GM23338 (cell line): ENCODE measurements at regions not wholly inside any gene's neighbourhood (a gene's known extent, or its start where the extent isn't known, plus 50 kb on each side); places are given as distances from the start of the nearest gene placed in this dataset.

Experiments
- ATAC-seq: fragments of 200-7000 bp; cut with Tn5 transposase; 3 replicates; pipeline ENCODE4 v1.9.1; 2020
- DNase-seq: peaks from one replicate; pipeline ENCODE4 v3.0.0-alpha.2; 2015; ENCODE audit warnings: low spot score
- H2AFZ ChIP-seq: fragments of 200-600 bp; sonication (generic); 2 replicates; pipeline ENCODE4 v1.8.0; 2016; ENCODE audit warnings: antibody characterized with exemption, mild to moderate bottlenecking, moderate library complexity
- H3F3A ChIP-seq: fragments of 200-600 bp; sonication (generic); replicated peaks from 2 replicates; pipeline ENCODE4 v1.8.0; 2017; ENCODE audit warnings: antibody characterized with exemption, mixed run types, low read depth
- H3K27ac ChIP-seq: fragments of 200-600 bp; sonication (generic); 2 replicates; pipeline ENCODE4 v1.6.1; 2016; ENCODE audit warnings: low read depth
- H3K27me3 ChIP-seq: fragments of 200-600 bp; sonication (generic); 2 replicates; pipeline ENCODE4 v1.8.0; 2016; ENCODE audit warnings: mild to moderate bottlenecking, mixed run types, moderate library complexity; ENCODE audit not compliant: insufficient read depth
- H3K36me3 ChIP-seq: fragments of 200-600 bp; sonication (generic); 2 replicates; pipeline ENCODE4 v1.8.0; 2016; ENCODE audit warnings: mild to moderate bottlenecking; ENCODE audit not compliant: insufficient read depth
- H3K4me1 ChIP-seq: fragments of 200-600 bp; sonication (generic); 2 replicates; pipeline ENCODE4 v1.8.0; 2016; ENCODE audit warnings: mild to moderate bottlenecking, moderate library complexity; ENCODE audit not compliant: insufficient read depth
- H3K4me2 ChIP-seq: fragments of 200-600 bp; sonication (generic); 2 replicates; pipeline ENCODE4 v1.7.1; 2017; ENCODE audit warnings: mixed run types
- H3K4me3 ChIP-seq: fragments of 200-600 bp; sonication (generic); 2 replicates; pipeline ENCODE4 v1.6.1; 2016; ENCODE audit warnings: mixed run types
- H3K79me2 ChIP-seq: fragments of 200-600 bp; sonication (generic); replicated peaks from 2 replicates; pipeline ENCODE4 v1.8.0; 2017; ENCODE audit warnings: mild to moderate bottlenecking; ENCODE audit not compliant: insufficient read depth
- H3K9me2 ChIP-seq: fragments of 200-600 bp; sonication (generic); 2 replicates; pipeline ENCODE4 v1.8.0; 2017; ENCODE audit not compliant: insufficient read depth
- H4K20me1 ChIP-seq: fragments of 200-600 bp; sonication (generic); replicated peaks from 2 replicates; pipeline ENCODE4 v1.8.0; 2017; ENCODE audit warnings: mild to moderate bottlenecking; ENCODE audit not compliant: insufficient read depth
- H3K27ac Mint-ChIP-seq: 2 replicates; pipeline ENCODE4 v1.8.0; 2020; ENCODE audit warnings: inconsistent platforms, mild to moderate bottlenecking, moderate library complexity, mixed read lengths
- H3K27me3 Mint-ChIP-seq: 3 replicates; pipeline ENCODE4 v1.8.0; 2022; ENCODE audit warnings: low read depth, mild to moderate bottlenecking, moderate library complexity, mixed read lengths, inconsistent platforms; ENCODE audit not compliant: insufficient read depth, poor library complexity
- H3K36me3 Mint-ChIP-seq: 3 replicates; pipeline ENCODE4 v1.8.0; 2021; ENCODE audit warnings: low read depth, mild to moderate bottlenecking, inconsistent platforms, moderate library complexity, mixed read lengths
- H3K4me1 Mint-ChIP-seq: 3 replicates; pipeline ENCODE4 v1.8.0; 2020; ENCODE audit warnings: mild to moderate bottlenecking, inconsistent platforms, mixed read lengths
- H3K4me3 Mint-ChIP-seq: 3 replicates; pipeline ENCODE4 v1.8.0; 2021; ENCODE audit warnings: moderate library complexity, mild to moderate bottlenecking, inconsistent platforms, mixed read lengths
- H3K9me3 Mint-ChIP-seq: 3 replicates; pipeline ENCODE4 v1.8.0; 2020; ENCODE audit warnings: moderate library complexity, mild to moderate bottlenecking, inconsistent platforms, mixed read lengths
- CREB1 ChIP-seq: fragments of 250-450 bp; sonication (Bioruptor Pico); IDR thresholded peaks from 2 replicates; pipeline ENCODE4 v1.5.0; 2020; ENCODE audit warnings: low read depth, mild to moderate bottlenecking, moderate library complexity
- EZH2 ChIP-seq: fragments of 200-600 bp; sonication (generic); IDR thresholded peaks from one replicate; pipeline ENCODE4 v1.8.0; 2017; ENCODE audit warnings: antibody characterized with exemption, mild to moderate bottlenecking, low read depth; ENCODE audit not compliant: unreplicated experiment
- EZH2phosphoT487 ChIP-seq: fragments of 200-600 bp; sonication (generic); IDR thresholded peaks from one replicate; pipeline ENCODE4 v1.8.1; 2018; ENCODE audit warnings: antibody characterized with exemption; ENCODE audit not compliant: unreplicated experiment
- NANOG ChIP-seq: IDR thresholded peaks from 2 replicates; pipeline ENCODE4 v1.6.1; 2016; ENCODE audit warnings: antibody characterized with exemption, borderline replicate concordance
- POLR2AphosphoS5 ChIP-seq: IDR thresholded peaks from 2 replicates; pipeline ENCODE4 v1.6.1; 2016; ENCODE audit warnings: antibody characterized with exemption, low read depth
- STAT1 ChIP-seq: IDR thresholded peaks from one replicate; pipeline ENCODE4 v1.6.1; 2016; ENCODE audit warnings: antibody characterized with exemption; ENCODE audit not compliant: unreplicated experiment
- ZNF331 ChIP-seq: fragments of 250-450 bp; sonication (Bioruptor Pico); IDR thresholded peaks from 2 replicates; pipeline ENCODE4 v1.5.0; 2020; ENCODE audit warnings: low read depth, mild to moderate bottlenecking, moderate library complexity
- TF ChIP-seq, protein P1 (sequence below): IDR thresholded peaks from 2 replicates; pipeline ENCODE4 v1.6.1; 2016; ENCODE audit warnings: antibody characterized with exemption
- TF ChIP-seq, protein P2 (sequence below): fragments of 250-450 bp; sonication (Bioruptor Pico); IDR thresholded peaks from 2 replicates; pipeline ENCODE4 v1.5.0; 2020; ENCODE audit warnings: mild to moderate bottlenecking, moderate library complexity
- TF ChIP-seq, protein P3 (sequence below), 2 experiments: fragments of 200-600 bp in 1 of 2; sonication (generic) in 1 of 2; conservative IDR thresholded peaks; 2 replicates each; pipeline versions ENCODE4 v1.5.1 to v1.6.1; 2016 to 2017; ENCODE audit warnings: antibody characterized with exemption in 2 of 2, low read depth in 2 of 2, mild to moderate bottlenecking in 2 of 2, moderate library complexity in 1 of 2

DNA sequence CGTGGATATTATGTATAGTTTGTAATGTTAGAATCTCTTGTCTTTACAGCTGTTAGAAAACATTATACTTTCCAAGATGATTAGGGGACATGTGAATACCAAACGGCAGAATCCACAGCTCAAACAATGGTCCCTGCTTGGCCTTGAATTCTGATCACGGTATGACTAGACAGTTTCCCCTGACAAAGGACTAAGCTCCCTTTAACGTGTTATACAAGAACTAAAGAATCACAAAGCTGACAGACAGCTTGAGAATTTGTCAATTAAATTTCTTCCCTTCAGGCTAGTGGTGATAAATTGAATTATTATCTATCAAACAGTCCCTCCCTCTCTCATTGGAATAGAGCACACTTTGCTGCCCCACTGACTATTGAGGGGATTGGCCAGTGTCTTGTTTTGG lies 359.2 kb upstream of the ID2 start:
- ATAC-seq (no peak), DNase-seq (no peak)
- Mint-ChIP-seq H3K36me3 (no peaks in the 10 kb centered on the region), H3K27ac (peak overlapping the region; percentile 32; the same call in 1 of the 2 replicates), H3K9me3 (no peaks in the 10 kb centered on the region), H3K27me3 (peaks cover 1% of the 10 kb centered on the region), H3K4me1 (peaks cover 20% of the 10 kb centered on the region), H3K4me3 (no peak overlapping the region)
- Histone ChIP-seq H3K4me3 (no peak overlapping the region), H3K4me2 (no peak overlapping the region), H3K27ac (no peak overlapping the region), H3K27me3 (no peaks in the 10 kb centered on the region), H3F3A (no peaks in the 10 kb centered on the region), H3K9me2 (peaks cover 22% of the 10 kb centered on the region; the same call in 1 of the 2 replicates), H3K79me2 (no peaks in the 10 kb centered on the region), H4K20me1 (no peaks in the 10 kb centered on the region), H3K4me1 (peaks cover 20% of the 10 kb centered on the region), H2AFZ (peak overlapping the region; percentile 9; the same call in 1 of the 2 replicates), H3K36me3 (no peaks in the 10 kb centered on the region)
- TF ChIP-seq, protein P1, sequence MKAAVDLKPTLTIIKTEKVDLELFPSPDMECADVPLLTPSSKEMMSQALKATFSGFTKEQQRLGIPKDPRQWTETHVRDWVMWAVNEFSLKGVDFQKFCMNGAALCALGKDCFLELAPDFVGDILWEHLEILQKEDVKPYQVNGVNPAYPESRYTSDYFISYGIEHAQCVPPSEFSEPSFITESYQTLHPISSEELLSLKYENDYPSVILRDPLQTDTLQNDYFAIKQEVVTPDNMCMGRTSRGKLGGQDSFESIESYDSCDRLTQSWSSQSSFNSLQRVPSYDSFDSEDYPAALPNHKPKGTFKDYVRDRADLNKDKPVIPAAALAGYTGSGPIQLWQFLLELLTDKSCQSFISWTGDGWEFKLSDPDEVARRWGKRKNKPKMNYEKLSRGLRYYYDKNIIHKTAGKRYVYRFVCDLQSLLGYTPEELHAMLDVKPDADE, result no peak
- TF ChIP-seq, protein P2, sequence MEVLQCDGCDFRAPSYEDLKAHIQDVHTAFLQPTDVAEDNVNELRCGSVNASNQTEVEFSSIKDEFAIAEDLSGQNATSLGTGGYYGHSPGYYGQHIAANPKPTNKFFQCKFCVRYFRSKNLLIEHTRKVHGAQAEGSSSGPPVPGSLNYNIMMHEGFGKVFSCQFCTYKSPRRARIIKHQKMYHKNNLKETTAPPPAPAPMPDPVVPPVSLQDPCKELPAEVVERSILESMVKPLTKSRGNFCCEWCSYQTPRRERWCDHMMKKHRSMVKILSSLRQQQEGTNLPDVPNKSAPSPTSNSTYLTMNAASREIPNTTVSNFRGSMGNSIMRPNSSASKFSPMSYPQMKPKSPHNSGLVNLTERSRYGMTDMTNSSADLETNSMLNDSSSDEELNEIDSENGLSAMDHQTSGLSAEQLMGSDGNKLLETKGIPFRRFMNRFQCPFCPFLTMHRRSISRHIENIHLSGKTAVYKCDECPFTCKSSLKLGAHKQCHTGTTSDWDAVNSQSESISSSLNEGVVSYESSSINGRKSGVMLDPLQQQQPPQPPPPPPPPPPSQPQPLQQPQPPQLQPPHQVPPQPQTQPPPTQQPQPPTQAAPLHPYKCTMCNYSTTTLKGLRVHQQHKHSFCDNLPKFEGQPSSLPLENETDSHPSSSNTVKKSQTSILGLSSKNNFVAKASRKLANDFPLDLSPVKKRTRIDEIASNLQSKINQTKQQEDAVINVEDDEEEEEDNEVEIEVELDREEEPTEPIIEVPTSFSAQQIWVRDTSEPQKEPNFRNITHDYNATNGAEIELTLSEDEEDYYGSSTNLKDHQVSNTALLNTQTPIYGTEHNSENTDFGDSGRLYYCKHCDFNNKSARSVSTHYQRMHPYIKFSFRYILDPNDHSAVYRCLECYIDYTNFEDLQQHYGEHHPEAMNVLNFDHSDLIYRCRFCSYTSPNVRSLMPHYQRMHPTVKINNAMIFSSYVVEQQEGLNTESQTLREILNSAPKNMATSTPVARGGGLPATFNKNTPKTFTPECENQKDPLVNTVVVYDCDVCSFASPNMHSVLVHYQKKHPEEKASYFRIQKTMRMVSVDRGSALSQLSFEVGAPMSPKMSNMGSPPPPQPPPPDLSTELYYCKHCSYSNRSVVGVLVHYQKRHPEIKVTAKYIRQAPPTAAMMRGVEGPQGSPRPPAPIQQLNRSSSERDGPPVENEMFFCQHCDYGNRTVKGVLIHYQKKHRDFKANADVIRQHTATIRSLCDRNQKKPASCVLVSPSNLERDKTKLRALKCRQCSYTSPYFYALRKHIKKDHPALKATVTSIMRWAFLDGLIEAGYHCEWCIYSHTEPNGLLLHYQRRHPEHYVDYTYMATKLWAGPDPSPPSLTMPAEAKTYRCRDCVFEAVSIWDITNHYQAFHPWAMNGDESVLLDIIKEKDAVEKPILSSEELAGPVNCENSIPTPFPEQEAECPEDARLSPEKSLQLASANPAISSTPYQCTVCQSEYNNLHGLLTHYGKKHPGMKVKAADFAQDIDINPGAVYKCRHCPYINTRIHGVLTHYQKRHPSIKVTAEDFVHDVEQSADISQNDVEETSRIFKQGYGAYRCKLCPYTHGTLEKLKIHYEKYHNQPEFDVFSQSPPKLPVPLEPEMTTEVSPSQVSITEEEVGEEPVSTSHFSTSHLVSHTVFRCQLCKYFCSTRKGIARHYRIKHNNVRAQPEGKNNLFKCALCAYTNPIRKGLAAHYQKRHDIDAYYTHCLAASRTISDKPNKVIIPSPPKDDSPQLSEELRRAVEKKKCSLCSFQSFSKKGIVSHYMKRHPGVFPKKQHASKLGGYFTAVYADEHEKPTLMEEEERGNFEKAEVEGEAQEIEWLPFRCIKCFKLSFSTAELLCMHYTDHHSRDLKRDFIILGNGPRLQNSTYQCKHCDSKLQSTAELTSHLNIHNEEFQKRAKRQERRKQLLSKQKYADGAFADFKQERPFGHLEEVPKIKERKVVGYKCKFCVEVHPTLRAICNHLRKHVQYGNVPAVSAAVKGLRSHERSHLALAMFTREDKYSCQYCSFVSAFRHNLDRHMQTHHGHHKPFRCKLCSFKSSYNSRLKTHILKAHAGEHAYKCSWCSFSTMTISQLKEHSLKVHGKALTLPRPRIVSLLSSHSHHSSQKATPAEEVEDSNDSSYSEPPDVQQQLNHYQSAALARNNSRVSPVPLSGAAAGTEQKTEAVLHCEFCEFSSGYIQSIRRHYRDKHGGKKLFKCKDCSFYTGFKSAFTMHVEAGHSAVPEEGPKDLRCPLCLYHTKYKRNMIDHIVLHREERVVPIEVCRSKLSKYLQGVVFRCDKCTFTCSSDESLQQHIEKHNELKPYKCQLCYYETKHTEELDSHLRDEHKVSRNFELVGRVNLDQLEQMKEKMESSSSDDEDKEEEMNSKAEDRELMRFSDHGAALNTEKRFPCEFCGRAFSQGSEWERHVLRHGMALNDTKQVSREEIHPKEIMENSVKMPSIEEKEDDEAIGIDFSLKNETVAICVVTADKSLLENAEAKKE (CRISPR knock-in tag), result no peak

DNA sequence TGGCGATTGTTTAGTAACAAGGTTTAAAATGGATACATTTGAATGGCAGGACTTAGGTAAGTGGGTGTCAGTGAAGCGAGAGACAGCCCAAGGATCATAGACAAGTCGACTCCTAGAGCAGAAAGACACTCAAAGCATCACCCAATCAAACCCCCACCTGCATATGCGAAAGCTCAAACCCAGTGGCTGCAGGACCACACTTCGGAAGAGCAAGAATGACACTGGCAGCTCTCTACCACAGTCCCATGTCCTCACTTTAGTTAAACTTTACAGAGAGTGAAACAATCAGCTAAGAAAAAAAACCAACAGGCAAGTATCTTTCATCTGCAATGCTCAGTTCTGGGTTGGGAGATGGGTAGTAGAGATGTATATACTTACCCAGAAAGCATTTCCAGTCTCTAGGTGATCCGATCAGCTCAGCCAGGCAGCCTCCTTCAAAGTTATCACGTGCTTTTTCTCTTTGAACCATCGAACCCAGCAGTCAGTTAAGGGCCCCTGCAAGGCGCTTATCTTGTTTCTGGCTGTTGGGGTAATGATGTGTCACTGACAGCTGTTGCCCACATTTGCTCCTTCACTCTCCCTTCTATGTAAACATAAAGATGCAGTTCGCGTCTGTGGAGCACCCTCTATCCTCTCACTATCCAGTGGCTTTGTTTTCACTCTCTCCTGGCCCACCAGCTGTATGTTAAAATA lies 357.5 kb upstream of the ID2 start:
- no peaks in the 10 kb centered on the region for H3K9me3 Mint-ChIP-seq
- Histone ChIP-seq H3K4me2 (no peak overlapping the region), H3K4me1 (peaks cover 10% of the 10 kb centered on the region; the same call in 1 of the 2 replicates), H3K27me3 (no peaks in the 10 kb centered on the region), H3K79me2 (no peaks in the 10 kb centered on the region), H3K4me3 (no peak overlapping the region), H3F3A (no peaks in the 10 kb centered on the region), H3K36me3 (no peaks in the 10 kb centered on the region), H2AFZ (peak overlapping the region; percentile 35; the same call in 1 of the 2 replicates), H3K27ac (no peak overlapping the region), H4K20me1 (no peaks in the 10 kb centered on the region), H3K9me2 (peaks cover 19% of the 10 kb centered on the region; the same call in 1 of the 2 replicates)
- ATAC-seq (peak; percentile 25; the same call in 1 of the 3 replicates), DNase-seq (no peak)
- no peaks in the 10 kb centered on the region for H3K36me3 Mint-ChIP-seq
- no peak overlapping the region for H3K27ac Mint-ChIP-seq
- peaks cover 1% of the 10 kb centered on the region for H3K27me3 Mint-ChIP-seq
- H3K4me1 Mint-ChIP-seq, result peaks cover 9% of the 10 kb centered on the region
- no peak overlapping the region for H3K4me3 Mint-ChIP-seq
- no peak for TF ChIP-seq STAT1
- no peak for TF ChIP-seq EZH2phosphoT487
- TF ChIP-seq, protein P3, sequence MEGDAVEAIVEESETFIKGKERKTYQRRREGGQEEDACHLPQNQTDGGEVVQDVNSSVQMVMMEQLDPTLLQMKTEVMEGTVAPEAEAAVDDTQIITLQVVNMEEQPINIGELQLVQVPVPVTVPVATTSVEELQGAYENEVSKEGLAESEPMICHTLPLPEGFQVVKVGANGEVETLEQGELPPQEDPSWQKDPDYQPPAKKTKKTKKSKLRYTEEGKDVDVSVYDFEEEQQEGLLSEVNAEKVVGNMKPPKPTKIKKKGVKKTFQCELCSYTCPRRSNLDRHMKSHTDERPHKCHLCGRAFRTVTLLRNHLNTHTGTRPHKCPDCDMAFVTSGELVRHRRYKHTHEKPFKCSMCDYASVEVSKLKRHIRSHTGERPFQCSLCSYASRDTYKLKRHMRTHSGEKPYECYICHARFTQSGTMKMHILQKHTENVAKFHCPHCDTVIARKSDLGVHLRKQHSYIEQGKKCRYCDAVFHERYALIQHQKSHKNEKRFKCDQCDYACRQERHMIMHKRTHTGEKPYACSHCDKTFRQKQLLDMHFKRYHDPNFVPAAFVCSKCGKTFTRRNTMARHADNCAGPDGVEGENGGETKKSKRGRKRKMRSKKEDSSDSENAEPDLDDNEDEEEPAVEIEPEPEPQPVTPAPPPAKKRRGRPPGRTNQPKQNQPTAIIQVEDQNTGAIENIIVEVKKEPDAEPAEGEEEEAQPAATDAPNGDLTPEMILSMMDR (conservative IDR thresholded peaks at IDR 0.05; ENCODE audit: low read depth in 2 of 2), result no peak
- no peak for TF ChIP-seq POLR2AphosphoS5
- no peak for TF ChIP-seq ZNF331
- no peak for TF ChIP-seq EZH2
- TF ChIP-seq, protein P1, result no peak
- no peak for TF ChIP-seq CREB1 (CRISPR knock-in tag)
- no peak for TF ChIP-seq NANOG
